GM18519 (cell line): ENCODE measurements at regions not wholly inside any gene's neighbourhood (a gene's known extent, or its start where the extent isn't known, plus 50 kb on each side); places are given as distances from the start of the nearest gene placed in this dataset.

Experiments
- ATAC-seq: cut with Tn5 transposase; IDR thresholded peaks from one replicate; pipeline ENCODE4 v1.9.1; 2021; ENCODE audit warnings: mild to moderate bottlenecking, moderate library complexity; ENCODE audit not compliant: unreplicated experiment, low FRiP score

DNA sequence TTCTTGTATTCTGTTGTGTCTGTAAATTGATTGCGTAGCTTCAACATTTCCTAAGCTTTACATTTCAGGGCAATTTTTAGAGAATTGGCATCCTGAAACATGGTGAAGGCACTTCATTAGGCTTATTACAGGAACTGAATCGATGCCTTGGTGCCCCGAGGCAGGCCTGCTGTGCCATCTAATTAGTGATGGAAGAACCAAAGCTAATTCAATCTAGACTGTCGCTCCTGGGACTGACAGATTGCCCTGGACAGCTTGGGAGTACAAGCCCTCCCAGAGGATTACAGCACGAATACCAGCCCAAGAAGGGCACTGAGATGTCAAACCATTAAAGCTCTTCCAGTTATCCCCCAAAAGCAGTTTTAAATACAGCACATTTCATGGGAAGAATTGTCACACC lies 243.2 kb upstream of the ZC3H12C start:
- ATAC-seq: no peak

DNA sequence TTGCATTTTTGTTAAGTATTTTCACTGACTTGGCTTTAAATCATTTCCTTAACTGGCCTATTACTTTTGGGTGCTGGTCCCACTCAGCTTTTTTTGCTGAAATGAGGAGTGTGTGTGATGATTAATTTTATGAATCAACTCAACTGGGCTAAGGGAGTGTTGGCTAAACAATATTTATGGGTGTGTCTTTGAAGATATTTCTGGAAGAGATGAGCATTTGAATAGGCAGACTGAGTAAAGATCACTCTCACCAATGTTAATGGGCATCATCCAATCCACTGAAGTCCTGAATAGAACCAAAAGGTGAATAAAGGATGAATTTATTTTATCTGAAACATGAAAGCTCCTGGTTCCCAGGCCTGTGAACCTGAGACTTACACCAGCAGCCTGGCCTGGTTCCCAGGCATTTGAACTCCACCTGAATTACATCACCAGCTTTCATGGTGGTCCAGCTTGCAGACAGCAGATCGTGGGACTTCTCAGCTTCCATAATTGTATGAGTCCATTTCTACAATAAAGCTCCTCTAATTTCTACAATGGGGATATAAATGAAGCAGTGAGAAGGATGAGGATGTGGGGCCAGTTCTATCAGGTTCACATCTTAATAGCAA lies 241.3 kb upstream of the ZC3H12C start:
- no peak for ATAC-seq

DNA sequence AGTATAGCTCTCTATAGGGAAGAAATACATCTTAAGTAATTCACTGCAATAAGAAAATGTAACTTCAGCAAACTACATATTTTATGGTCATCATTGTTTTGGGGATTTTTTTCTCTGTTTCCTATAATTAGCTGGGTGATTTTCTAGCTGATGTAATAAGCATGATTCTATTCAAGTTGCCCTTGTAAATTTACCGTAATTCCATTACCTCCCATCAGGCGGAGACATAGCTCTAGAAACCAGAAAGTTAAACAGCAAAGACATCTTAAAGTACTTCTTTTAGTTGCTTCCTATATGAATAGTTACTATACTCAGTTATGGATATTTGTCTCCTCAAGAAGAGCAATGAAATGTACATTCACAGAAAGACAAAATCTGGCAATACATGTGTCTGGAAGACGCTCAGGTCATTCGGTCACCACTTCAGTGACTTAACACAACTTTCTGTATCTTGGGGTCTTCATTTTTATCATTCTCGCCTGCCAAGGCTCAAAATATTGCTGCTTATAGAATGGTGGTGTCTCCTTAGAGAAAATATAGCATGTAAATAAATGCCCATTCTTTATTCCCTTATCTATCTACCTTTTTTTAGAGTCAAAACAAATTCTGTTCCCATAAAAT lies 239.9 kb upstream of the ZC3H12C start:
- ATAC-seq: peak; percentile 93

DNA sequence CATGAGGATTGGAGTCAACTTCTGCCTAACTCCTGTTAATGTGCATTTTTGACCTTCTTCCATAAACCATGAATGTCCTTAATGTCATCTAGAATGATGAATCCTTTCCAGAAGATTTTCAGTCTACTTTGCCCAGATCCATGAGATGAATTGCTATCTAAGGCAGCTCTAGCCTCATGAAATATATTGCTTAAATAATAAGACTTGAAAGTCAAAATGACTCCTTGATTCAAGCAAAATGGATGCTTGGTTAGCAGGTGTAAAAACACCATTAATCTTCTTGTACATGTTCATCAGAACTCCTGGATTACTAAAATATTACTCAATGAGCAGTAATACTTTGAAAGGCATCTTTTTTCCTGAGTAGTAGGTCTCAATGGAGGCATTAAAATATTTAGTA lies 238.5 kb upstream of the ZC3H12C start:
- ATAC-seq: no peak

DNA sequence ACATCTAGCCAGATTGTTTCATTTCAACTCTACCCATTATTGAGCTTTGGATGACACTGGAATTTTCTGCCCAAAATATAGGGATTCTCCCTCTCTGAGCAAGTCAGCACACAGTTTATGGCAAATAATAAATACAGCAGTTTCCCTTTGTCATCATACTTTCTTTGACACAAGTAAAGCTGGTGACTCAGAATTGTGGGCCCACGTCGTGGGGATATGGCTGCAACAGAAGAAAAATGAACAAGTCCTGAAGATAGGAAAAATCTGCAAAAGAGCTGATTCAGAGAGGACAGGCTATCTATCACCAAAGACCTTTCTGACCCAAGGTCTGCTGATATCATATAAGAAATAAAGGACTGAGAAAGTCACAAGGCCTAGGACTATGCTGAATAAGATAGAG lies 236.3 kb upstream of the ZC3H12C start:
- no peak for ATAC-seq

DNA sequence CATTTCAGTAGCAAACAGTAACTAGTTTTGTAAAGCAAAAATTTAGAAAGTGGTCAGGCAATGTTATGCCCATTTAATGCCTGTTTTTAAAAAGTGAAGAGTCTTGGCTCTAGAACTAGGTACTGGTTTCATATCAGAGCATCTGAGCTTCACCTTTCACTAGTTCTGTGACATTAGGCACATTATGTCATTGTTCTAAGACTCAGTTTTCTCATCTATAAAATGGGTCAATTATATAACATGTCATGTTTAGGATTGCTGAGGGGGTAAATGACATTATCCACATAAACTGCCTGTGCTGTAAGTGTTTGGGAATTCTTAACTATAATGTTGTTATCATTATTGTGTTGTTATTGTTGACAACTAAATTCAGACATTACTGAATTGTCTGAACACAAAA lies 235.6 kb upstream of the ZC3H12C start:
- ATAC-seq: no peak

DNA sequence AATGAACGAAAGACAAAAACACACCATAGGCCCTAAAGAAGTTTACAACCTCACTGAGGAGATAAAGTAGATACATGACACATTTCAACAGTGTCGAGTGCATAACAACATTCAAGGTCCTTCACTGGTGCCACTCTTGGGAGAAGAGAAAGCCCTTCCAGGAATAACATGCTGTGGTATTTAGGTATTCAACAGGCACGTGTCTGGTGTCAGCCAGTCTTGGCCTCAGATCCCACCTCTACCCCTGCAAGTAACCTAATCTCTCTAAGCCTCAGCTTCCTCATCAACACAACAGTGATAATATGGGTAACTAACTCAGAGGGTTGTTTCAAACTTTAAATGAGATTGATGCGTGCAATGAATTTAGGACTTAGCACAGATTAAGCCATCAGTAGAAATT lies 235.0 kb upstream of the ZC3H12C start:
- ATAC-seq: no peak

DNA sequence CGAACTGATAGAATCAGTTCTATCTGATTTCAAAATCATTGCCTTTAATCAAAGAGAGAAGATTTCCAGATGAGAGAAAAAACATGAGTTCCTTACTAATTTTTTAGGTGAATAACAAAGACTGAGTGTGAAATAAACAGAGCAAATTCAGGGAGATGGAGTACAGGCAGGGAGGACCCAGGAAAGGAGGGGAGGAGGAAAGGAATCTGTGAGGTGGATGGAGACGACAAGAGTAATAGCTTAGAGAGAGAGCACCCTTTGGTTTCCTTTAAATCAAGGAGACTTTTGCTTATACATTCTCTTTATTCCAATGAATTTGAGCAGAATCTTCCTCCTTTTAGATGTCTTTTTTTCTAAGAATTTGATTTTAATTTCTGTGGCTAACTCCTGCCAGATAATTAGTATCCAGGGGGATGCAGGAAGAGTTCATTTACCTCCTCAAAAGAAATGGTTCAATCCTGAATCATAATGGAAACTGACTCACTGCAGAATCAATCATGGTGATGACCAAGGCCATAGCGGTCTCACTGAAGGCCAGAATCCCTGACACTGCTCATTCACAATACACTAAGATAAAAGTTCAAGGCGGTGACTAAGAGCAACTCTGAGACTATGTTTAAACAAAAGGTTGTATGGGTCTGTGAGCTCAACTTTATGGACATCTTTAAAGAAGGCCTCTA lies 234.0 kb upstream of the ZC3H12C start:
- no peak for ATAC-seq

DNA sequence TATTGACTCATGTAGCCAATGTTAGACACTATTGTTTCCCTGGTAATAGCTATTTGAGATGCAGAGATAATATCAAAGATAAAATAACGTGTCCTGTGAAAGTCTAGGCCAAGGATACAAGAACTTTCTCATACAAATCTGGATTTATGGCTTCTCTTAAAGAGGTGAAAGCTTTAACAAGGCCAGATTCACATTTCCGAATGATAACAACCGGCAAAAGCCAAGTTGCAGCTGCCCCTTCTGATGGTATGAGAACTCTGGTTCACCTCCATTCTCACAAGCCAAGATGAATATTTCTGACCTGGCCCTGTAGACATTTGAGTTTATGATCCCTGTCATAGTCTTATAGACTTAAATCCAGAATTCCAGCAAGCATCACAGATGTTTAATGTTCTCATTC lies 230.4 kb upstream of the ZC3H12C start:
- ATAC-seq: no peak

DNA sequence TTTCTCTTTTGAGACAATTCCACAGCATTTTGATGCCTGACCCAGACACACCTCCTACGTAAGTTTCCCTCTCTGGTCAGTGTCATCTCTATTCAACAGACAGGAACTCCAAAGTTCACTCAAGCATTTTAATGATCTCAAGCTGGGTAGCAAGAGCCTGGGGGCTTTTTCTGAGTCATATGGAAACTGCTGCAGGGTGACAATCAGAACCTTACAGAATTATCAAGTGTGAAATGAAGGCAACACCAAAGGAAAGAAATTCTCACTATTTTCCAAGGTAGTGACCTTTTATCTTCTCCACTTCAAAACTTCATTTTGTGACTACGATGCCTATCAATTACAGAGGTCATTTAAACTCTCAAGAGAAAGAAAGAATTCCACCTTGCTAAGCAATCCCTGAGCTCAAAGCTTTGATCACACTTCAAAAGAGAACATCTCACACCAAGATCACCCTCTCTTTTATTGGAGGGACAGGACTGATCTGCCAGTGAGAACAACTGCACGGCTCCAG lies 229.0 kb upstream of the ZC3H12C start:
- peak; percentile 89 for ATAC-seq

DNA sequence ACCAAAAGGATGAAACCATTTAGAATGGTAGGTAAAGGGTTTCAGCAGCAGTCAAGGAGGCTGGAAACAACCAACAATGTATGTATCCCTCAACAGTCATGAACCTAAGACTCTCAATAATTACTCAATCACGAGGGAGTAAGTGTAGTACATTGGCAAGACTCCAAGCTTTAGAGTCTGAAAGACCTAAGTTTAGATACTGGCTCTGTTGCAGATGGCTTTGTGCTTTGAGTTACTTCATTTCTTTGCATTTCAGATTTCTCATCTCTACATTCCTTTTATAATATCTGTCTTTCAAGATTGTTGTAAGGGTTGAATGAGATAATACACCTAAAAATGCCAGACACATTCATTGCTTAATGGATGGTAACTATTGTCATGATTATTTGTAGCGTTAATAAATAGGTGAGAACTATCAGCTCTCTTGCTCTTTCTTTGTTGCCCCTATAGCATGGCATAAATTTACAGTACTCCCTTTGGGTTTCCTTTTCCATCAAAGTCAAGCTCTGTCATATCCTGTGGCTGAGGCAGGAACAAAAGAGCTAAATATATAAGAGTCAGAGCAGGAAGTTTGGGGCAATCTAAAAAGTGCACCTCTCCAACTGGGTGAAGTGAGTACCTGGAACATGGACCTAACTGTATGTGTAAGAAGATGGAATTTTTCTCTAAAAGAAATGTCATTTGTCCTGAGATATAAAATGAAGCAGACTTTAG lies 228.2 kb upstream of the ZC3H12C start:
- peak; percentile 48 for ATAC-seq

DNA sequence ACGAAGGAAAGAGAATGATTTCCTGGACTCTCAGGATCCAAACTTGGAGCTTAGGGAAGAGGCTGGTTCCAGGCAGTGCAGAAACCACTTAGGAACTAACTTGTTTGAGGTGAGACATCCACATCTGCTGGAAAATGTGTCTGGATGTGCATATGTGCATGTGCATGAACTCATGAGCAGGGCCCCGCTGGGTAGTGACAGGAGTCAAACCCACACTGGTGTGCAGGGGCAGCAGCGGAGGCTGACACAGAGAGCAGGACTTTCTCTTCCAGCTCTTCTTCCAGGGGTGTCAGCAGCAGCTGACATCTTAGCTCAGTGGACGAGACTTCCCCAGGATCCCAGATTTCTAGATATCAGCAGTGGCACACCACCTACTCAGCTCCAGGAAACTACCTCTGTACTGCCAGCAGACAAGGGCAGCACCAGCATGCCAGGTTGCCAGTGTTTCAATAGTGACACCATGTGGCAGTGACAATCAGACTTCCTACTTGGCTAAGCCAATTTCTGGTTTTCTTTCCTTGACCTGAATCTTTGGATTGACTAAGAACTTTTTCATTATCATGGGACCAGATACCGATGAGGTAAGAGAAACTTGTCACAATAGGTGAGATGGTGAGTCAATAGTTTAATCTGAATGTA lies 227.5 kb upstream of the ZC3H12C start:
- ATAC-seq: no peak

DNA sequence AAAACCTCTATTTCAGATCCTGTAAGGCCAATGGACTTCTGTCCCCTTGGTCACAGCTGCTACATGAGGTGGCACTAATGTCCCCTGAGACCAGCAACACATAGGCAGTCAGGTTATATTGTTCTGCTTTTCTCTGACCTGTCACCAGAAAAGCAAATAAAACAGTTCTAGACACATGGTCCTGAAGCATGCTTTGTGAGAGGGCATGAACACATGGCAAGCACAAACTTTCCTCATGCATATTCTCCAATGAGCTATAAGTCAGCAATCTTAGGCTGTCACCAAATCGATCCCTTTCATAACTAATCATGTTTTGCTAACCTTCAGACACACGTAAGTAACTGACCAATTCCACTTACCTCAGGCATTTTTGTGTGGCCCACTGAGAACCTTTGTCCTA lies 225.4 kb upstream of the ZC3H12C start:
- ATAC-seq: no peak

DNA sequence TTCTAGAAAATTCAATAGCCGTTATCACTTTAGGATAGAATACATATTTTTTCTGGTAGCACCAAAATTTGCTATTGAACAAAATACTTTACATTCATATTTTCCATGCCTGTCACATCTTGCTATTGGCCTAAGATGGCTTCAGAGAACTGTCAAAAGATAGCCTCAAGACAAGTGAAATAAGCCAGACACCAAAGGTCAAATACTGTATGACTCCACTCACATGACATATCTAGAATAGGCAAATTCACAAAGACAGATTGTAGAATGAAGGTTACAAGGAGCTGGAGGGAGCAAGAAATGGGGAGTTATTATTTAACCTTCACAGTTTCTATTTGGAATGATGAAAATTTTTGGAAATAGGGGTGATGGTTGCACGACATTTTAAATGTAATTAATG lies 223.7 kb upstream of the ZC3H12C start:
- no peak for ATAC-seq

DNA sequence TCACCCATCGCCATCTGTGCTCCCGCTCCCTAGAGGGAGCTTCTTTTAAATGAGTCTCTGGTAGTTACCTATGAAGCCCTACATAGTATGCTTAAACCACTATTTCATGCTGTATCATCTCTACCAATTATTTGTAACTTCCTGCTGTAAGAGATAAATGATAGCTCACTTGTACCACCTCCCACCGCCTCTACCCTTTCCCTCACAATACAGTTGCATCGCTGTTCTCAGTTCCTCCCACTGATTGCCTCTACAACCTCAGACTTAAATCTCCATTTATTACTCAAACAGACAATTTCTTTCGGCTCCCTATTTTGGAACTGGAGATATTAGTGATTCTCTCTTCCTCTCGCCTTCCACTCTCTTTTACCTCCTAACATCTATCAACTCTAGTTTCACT lies 222.9 kb upstream of the ZC3H12C start:
- ATAC-seq: no peak

DNA sequence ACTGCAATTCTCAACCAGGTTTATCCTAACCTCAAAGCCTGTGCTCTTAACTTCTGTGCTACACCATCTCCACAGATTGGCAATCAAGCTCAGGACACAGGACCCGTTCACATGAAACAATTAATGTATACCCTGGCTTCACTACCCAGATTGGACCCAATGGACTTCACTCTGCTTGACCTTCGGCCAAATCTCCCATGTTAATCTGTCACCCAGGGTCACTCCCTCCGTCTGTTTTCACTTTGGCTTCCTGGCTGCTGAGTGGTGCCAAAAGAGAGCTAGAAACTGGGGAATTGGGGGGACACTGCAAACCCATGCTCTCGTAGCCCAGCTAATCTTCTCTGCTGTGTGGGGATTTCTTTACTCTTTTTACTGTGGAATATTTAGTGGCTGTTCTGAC lies 216.1 kb upstream of the ZC3H12C start:
- ATAC-seq: no peak

DNA sequence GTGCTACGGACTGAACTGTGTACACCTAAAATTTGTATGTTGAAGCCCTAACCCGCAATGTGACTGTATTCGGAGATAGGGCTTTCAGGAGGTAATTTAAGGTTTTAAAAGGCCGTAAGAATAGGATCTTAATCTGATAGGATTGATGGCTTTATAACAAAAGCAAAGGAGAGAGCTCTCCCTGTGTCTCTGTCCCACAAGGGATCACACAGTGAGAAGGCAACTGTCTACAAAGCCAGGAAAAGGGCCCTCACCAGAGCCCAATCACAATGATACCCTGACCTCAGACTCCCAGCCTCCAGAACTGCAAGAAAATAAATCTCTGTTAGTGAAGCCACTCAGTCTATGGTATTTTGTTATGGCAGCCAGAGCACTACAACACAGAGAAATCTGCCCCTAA lies 208.7 kb upstream of the ZC3H12C start:
- no peak for ATAC-seq

DNA sequence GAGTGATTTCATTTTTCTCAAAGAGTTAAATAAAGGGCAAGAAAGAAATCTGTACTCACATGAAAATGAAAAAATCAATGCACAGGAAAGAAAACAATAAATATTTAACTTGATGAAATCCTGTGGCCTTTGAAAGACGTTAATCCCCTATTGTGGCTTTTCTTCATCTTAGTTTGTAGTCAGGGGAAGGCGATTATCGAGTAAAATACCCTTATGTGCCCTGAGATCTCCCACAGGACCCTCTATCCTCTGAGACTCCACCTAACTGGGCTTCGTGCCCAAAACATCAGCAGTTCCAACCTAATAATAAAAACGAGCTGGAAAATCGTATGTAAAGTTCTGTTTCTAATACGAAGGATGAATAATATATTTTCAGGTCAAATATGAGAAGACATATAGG lies 208.2 kb upstream of the ZC3H12C start:
- no peak for ATAC-seq

DNA sequence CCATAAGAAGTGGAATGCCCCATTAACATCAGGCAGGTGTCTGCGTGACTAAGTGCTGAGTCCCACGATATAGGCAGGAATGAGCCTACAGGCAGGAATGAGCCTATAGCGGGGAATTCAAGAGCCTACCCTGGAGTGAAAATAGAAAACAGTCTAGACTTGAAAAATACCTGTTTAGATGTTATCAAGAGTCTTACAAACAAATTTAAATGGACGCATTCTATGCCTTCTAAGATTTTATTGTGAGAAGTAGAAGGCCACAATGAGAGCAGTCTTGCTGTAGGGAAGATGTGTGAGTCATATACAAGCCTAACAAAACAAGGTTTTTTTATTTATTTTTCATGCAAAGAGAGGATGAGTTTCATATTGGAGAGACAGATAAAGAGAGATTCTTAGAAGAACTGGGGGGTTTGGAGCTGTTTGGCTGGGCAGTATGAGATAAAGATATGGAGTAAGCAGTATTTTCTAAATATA lies 200.8 kb upstream of the ZC3H12C start:
- ATAC-seq: no peak

DNA sequence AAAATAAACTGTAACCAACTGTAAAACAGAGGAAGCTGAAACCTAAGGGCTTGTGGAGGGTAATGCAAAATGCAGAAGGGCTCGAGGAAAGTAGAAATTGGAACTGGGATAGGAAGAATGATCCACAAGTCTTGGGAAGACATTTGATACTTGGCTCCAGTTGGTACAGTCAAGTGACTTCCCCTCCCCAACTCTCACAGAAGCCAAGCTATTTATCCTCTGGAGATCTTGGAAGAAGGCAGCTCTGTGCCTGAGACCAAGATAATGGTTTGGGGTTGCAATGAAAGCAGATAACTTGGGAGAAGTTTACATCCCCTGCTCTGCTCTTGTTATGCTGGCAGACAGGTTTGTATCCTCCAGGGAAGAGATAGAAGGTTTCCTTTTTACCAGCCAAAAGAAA lies 198.9 kb upstream of the ZC3H12C start:
- no peak for ATAC-seq

DNA sequence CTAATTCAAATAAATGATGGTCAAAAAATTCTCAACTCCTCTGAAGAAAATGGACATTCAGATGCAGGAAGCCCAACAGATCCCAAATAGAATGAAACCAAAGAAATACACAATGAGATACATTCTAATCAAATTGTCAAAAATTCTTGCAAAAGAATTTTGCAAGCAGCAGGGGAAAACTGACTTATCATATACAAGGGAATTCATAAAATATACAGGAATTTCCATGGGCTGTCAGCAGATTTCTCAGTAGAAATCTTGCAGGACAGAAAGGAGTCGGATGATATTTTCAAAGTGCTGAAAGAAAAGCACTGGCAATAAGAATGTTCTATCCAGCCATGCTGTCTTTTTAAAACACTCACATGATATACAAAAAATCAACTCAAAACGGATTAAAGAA lies 194.6 kb upstream of the ZC3H12C start:
- ATAC-seq: no peak
